HG02885 (cell line): ENCODE measurements at regions not wholly inside any gene's neighbourhood (a gene's known extent, or its start where the extent isn't known, plus 50 kb on each side); places are given as distances from the start of the nearest gene placed in this dataset.
"Not testable (repeated sequence)": the region's sequence is repeated elsewhere in the genome, so short reads cannot be mapped to it uniquely, and the experiment has no call there.

ENCODE experiments used
- ATAC-seq: cut with Tn5 transposase; IDR thresholded peaks from one replicate; pipeline ENCODE4 v1.9.1; 2021; ENCODE audit warnings: mild to moderate bottlenecking; ENCODE audit not compliant: unreplicated experiment, poor library complexity

- peak; percentile 88 for ATAC-seq
Measured at GRCh38 chr7:90025771-90026170, 128.5 kb upstream of the STEAP1 start.

DNA sequence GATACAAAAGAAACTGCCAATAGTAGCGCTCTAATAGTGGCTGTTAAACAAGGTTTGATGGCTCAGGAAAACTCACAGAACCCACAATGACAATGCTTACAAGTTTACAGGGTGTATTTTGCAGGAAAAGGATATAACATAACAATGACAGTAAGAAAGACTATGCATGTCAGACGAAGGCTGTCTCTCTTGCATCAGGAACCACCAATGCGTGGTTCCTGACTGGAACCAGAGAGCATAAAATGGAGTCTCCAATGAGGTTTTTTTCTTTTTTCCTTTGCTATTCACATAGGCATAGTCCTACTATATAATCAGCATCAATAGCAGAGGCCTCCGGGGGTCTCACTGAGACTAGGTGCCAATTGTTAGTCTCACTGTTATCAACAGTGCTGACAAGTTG, 120.4 kb upstream of the STEAP1 start:
- no peak for ATAC-seq

GRCh38 chr7:90053094-90053493, 101.2 kb upstream of the STEAP1 start:
- ATAC-seq, result no peak

GRCh38 chr7:90061077-90061476, 93.2 kb upstream of the STEAP1 start:
- no peak for ATAC-seq

GRCh38 chr7:90064370-90064769, 89.9 kb upstream of the STEAP1 start:
- ATAC-seq, result no peak

GRCh38 chr7:90067171-90067570, 87.1 kb upstream of the STEAP1 start:
- no peak for ATAC-seq

GRCh38 chr7:90070238-90070637, 84.0 kb upstream of the STEAP1 start:
- ATAC-seq, result not testable (repeated sequence)

DNA sequence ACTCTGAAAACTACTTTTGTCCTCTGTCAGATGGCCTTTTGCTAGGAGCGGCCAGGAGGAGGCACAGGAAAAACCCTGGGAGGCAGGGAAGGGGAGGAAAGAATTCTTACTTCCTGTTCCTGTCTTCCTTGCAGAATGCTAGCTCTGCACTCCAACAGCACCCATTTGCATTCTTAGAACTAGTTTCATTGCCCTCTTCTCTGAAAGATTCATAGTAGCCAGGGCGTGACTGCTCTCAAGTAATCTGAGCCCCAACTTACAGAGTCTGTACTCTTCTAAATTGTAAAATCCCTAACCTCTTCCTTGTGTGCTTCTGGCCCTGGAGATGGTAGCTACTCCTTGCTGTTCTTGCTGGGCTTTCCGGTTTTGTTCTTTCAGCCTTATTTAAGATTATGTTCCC, 75.3 kb upstream of the STEAP1 start:
- no peak for ATAC-seq

- ATAC-seq, result no peak
Measured at GRCh38 chr7:90081621-90082020, 72.6 kb upstream of the STEAP1 start.

GRCh38 chr7:90092506-90092905, 61.8 kb upstream of the STEAP1 start:
- no peak for ATAC-seq

GRCh38 chr7:90094030-90094429, 60.2 kb upstream of the STEAP1 start:
- ATAC-seq, result no peak
